ENCODE measurements at regions not wholly inside any gene's neighbourhood (a gene's known extent, or its start where the extent isn't known, plus 50 kb on each side); places are given as distances from the start of the nearest gene placed in this dataset.

DNA sequence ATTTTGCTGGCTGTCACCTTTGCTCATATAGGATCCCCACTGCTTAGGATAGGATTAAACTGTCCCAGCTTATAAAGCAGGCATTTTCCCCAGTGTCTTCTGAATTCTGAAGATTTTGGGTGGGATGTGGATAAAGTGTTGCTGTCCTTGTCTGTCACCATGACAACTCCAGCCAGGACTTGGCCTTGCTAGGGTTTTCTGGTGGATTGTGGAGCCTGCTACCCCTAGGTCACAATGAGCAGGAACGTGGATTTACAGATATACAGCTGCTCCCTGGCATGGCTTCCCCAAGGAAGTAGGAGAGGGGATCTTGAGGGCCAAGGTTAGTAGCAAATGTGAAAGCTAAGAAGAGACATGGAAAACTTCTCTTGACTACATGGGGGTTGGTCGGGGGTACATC is 220.7 kb downstream of the WDR11 start:
- H3K27ac ChIP-seq (ENCODE audit: low read depth, low read length, severe bottlenecking) = peak overlapping the region; percentile 19
- WGBS, 2 experiments (ENCODE audit: insufficient coverage in 2 of 2) = 80% methylated on average over 1 of the region's 2 CpGs
- H3K36me3 ChIP-seq (ENCODE audit: control insufficient read depth, insufficient read depth, low read length) = no peaks in the 10 kb centered on the region
- no peak overlapping the region for H3K4me3 ChIP-seq (ENCODE audit: extremely low read depth, insufficient read depth, low read length, poor library complexity, severe bottlenecking)
- H3K4me1 ChIP-seq (ENCODE audit: control insufficient read depth, insufficient read depth, low read length, poor library complexity, severe bottlenecking) = no peaks in the 10 kb centered on the region
- H3K9me3 ChIP-seq (ENCODE audit: control insufficient read depth, low read length) = peaks cover 3% of the 10 kb centered on the region

- Histone ChIP-seq H3K4me3 (ENCODE audit: extremely low read depth, insufficient read depth, low read length, poor library complexity, severe bottlenecking) (no peak overlapping the region), H3K4me1 (ENCODE audit: control insufficient read depth, insufficient read depth, low read length, poor library complexity, severe bottlenecking) (peaks cover under 1% of the 10 kb centered on the region), H3K27ac (ENCODE audit: low read depth, low read length, severe bottlenecking) (no peak overlapping the region), H3K36me3 (ENCODE audit: control insufficient read depth, insufficient read depth, low read length) (no peaks in the 10 kb centered on the region), H3K9me3 (ENCODE audit: control insufficient read depth, low read length) (no peaks in the 10 kb centered on the region)
- WGBS, 2 experiments (ENCODE audit: insufficient coverage in 2 of 2) = 81 to 85% methylated on average over 2 to 5 of the region's 5 CpGs
Observed at GRCh38 chr10:121073728-121074127, 222.6 kb downstream of the WDR11 start.

- WGBS, 2 experiments (ENCODE audit: insufficient coverage in 2 of 2) = 80 to 85% methylated on average over 11 of the region's 12 CpGs
- Histone ChIP-seq H3K36me3 (ENCODE audit: control insufficient read depth, insufficient read depth, low read length) (no peaks in the 10 kb centered on the region), H3K4me1 (ENCODE audit: control insufficient read depth, insufficient read depth, low read length, poor library complexity, severe bottlenecking) (peaks cover 10% of the 10 kb centered on the region), H3K9me3 (ENCODE audit: control insufficient read depth, low read length) (no peaks in the 10 kb centered on the region), H3K27ac (ENCODE audit: low read depth, low read length, severe bottlenecking) (peak overlapping the region; percentile 30), H3K4me3 (ENCODE audit: extremely low read depth, insufficient read depth, low read length, poor library complexity, severe bottlenecking) (no peak overlapping the region)
Observed at GRCh38 chr10:121076776-121077715, 225.9 kb downstream of the WDR11 start.

DNA sequence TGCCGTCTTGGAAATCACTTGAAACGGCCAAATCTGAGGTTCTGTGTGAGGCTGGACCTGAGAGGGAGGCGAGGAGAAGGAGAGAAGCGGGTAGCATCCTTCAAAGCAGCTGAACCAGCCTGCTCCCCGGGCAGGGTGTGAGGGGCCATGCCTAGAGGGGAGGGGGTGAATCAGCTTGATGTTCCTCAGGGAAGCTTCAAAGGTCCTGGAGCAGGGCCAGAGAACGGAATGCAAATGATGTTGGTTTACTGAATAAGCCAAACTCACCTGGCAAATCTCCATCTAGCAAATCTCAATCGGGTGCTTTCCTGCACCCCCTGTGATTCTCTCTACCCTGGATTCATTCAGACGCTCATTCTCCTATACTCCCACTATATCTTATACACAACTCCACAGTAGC is 226.9 kb downstream of the WDR11 start:
- WGBS, 2 experiments (ENCODE audit: insufficient coverage in 2 of 2) = 80 to 84% methylated on average over 5 to 7 of the region's 8 CpGs
- Histone ChIP-seq H3K9me3 (ENCODE audit: control insufficient read depth, low read length) (no peaks in the 10 kb centered on the region), H3K4me1 (ENCODE audit: control insufficient read depth, insufficient read depth, low read length, poor library complexity, severe bottlenecking) (peaks cover 10% of the 10 kb centered on the region), H3K4me3 (ENCODE audit: extremely low read depth, insufficient read depth, low read length, poor library complexity, severe bottlenecking) (no peak overlapping the region), H3K36me3 (ENCODE audit: control insufficient read depth, insufficient read depth, low read length) (no peaks in the 10 kb centered on the region), H3K27ac (ENCODE audit: low read depth, low read length, severe bottlenecking) (peak overlapping the region; percentile 41)

- Histone ChIP-seq H3K36me3 (ENCODE audit: control insufficient read depth, insufficient read depth, low read length) (no peaks in the 10 kb centered on the region), H3K4me3 (ENCODE audit: extremely low read depth, insufficient read depth, low read length, poor library complexity, severe bottlenecking) (no peak overlapping the region), H3K4me1 (ENCODE audit: control insufficient read depth, insufficient read depth, low read length, poor library complexity, severe bottlenecking) (peaks cover 10% of the 10 kb centered on the region), H3K27ac (ENCODE audit: low read depth, low read length, severe bottlenecking) (peak overlapping the region; percentile 41), H3K9me3 (ENCODE audit: control insufficient read depth, low read length) (no peaks in the 10 kb centered on the region)
- 81% methylated on average over 5 to 8 of the region's 8 CpGs for WGBS, 2 experiments (ENCODE audit: insufficient coverage in 2 of 2)
Observed at GRCh38 chr10:121078672-121079102, 227.5 kb downstream of the WDR11 start.

DNA sequence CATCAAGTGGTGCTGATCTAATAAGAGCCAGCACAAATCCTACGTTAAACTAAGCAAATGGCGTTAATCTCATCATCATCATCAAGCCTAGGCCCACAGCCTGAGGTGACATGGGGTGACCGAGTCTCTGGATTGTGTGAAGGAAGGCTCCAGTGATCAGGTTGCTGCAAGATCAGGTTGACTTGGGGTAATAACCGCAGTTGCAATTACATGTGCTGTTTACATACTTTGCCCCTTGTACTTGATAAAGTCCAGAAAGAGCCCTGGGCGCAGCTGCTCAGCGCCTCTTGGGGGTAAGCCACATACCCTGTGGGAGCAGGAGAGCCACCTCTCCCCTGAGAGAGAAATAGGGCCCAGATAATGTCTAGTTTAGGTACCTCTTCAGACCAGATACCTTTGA is 228.1 kb downstream of the WDR11 start:
- peaks cover 10% of the 10 kb centered on the region for H3K4me1 ChIP-seq (ENCODE audit: control insufficient read depth, insufficient read depth, low read length, poor library complexity, severe bottlenecking)
- no peak overlapping the region for H3K27ac ChIP-seq (ENCODE audit: low read depth, low read length, severe bottlenecking)
- no peak overlapping the region for H3K4me3 ChIP-seq (ENCODE audit: extremely low read depth, insufficient read depth, low read length, poor library complexity, severe bottlenecking)
- WGBS, 2 experiments (ENCODE audit: insufficient coverage in 2 of 2) = 93 to 95% methylated on average over 4 to 6 of the region's 6 CpGs
- no peaks in the 10 kb centered on the region for H3K9me3 ChIP-seq (ENCODE audit: control insufficient read depth, low read length)
- H3K36me3 ChIP-seq (ENCODE audit: control insufficient read depth, insufficient read depth, low read length) = no peaks in the 10 kb centered on the region

DNA sequence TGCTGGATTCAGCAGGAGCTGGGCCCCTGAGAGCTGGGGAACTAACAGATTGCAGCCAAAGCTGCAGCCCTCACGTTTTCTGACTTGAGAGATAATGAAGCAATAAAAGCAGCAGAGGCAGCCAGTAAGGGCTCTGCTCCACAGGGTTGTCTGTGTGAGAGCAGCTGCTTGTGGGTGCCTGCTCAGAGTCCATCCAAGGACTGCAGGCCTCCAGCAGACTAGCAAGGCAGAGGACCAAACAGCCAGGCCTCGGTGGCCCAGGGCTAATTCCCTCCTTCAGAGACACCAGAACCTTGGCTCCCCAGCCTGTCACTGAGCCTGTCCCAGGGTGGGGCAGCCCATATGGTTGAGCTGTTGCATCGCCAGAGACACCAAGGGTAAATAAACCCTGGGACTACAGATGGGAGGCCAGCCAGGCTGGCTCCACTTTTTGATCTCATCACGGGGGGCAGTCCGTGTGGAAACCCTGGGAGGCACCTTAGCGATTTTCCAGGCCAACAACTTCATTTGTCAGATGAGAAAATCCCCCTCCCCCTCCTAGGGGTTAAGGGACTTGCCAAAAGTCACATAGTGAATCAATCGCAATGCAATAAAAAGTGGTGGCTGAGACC is 229.2 kb downstream of the WDR11 start:
- Histone ChIP-seq H3K4me3 (ENCODE audit: extremely low read depth, insufficient read depth, low read length, poor library complexity, severe bottlenecking) (no peak overlapping the region), H3K4me1 (ENCODE audit: control insufficient read depth, insufficient read depth, low read length, poor library complexity, severe bottlenecking) (peaks cover 10% of the 10 kb centered on the region), H3K9me3 (ENCODE audit: control insufficient read depth, low read length) (no peaks in the 10 kb centered on the region), H3K27ac (ENCODE audit: low read depth, low read length, severe bottlenecking) (peak overlapping the region; percentile 65), H3K36me3 (ENCODE audit: control insufficient read depth, insufficient read depth, low read length) (no peaks in the 10 kb centered on the region)
- 65 to 66% methylated on average over 6 to 7 of the region's 7 CpGs for WGBS, 2 experiments (ENCODE audit: insufficient coverage in 2 of 2)

DNA sequence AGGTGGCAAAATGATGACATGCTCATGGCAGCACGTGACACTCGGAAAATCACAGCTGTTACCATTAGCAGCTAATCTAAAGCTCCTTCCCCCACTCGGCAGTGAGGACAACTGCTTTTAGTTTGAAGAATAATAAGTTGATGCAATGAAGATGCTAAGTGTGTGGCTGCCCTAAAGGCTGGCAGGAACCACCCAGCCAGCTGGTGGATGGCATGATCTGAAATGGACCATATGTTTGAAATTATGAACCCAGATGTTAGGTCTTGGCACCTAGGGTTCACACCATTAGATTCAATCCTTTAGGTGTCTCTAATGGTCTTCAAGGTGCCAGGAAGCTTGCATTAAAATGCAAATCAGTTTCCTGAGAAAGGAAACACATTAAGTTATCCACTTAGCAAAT is 230.1 kb downstream of the WDR11 start:
- Histone ChIP-seq H3K4me3 (ENCODE audit: extremely low read depth, insufficient read depth, low read length, poor library complexity, severe bottlenecking) (no peak overlapping the region), H3K4me1 (ENCODE audit: control insufficient read depth, insufficient read depth, low read length, poor library complexity, severe bottlenecking) (peaks cover 10% of the 10 kb centered on the region), H3K27ac (ENCODE audit: low read depth, low read length, severe bottlenecking) (no peak overlapping the region), H3K9me3 (ENCODE audit: control insufficient read depth, low read length) (no peaks in the 10 kb centered on the region), H3K36me3 (ENCODE audit: control insufficient read depth, insufficient read depth, low read length) (no peaks in the 10 kb centered on the region)
- WGBS, 2 experiments (ENCODE audit: insufficient coverage in 2 of 2) = 90% methylated on average over 2 of the region's 3 CpGs; no CpG with 5 or more reads in 1 of the 2 experiments

DNA sequence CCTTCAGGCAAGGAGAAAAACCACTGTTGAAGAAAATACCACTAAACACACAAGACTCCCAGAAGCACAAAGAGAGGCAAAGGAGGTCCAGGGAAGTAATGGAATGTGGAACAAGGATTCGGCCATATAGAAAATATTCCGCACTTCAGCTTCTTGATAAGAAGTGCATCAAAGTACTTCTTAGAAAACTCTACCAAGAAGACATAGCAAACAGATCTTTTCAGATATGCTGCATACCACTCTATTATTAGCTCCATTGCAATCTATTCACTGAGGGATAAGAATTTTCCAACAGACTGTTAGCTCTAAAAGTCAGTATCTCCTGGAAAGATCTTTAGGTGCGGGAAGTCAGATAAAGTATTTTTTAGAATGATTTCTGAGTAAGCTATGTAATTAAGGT is 231.8 kb downstream of the WDR11 start:
- peaks cover 14% of the 10 kb centered on the region for H3K4me1 ChIP-seq (ENCODE audit: control insufficient read depth, insufficient read depth, low read length, poor library complexity, severe bottlenecking)
- no peak overlapping the region for H3K4me3 ChIP-seq (ENCODE audit: extremely low read depth, insufficient read depth, low read length, poor library complexity, severe bottlenecking)
- peak overlapping the region; percentile 36 for H3K27ac ChIP-seq (ENCODE audit: low read depth, low read length, severe bottlenecking)
- no peaks in the 10 kb centered on the region for H3K9me3 ChIP-seq (ENCODE audit: control insufficient read depth, low read length)
- WGBS, 2 experiments (ENCODE audit: insufficient coverage in 2 of 2) = 80% methylated on average over 1 of the region's 3 CpGs; no CpG with 5 or more reads in 1 of the 2 experiments
- no peaks in the 10 kb centered on the region for H3K36me3 ChIP-seq (ENCODE audit: control insufficient read depth, insufficient read depth, low read length)

DNA sequence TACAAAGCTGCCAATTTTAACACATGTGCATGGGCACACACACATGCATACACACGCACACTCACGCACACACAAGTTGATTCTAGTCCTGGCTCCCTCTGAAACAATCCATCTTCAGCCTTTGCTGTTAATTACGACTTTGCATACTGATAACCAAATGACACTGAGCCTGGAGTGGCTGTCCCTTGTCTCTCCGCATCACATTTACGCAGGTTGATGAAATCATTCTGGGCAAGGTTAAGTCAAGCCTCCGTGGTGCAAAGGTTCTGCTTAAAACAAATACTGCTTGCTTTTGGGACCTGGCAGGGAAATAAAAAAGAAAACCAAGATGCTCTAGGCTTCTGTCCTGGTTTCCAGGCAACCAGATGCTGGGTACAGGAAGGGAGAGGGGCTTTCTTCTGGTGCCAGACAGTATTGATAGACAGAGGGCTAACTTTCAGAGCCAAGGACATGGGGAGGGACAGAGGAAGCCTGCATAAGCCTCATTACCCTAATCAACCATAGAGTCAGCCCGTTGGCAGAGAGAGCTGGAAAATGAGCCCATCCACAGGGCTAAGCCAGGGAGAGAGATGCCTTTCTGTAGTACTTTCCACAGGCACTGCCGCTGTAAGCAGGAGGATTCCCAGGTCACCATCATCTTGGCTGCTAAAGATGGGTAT is 233.0 kb downstream of the WDR11 start:
- no peak overlapping the region for H3K27ac ChIP-seq (ENCODE audit: low read depth, low read length, severe bottlenecking)
- H3K4me1 ChIP-seq (ENCODE audit: control insufficient read depth, insufficient read depth, low read length, poor library complexity, severe bottlenecking) = peaks cover 9% of the 10 kb centered on the region
- no peak overlapping the region for H3K4me3 ChIP-seq (ENCODE audit: extremely low read depth, insufficient read depth, low read length, poor library complexity, severe bottlenecking)
- no peaks in the 10 kb centered on the region for H3K36me3 ChIP-seq (ENCODE audit: control insufficient read depth, insufficient read depth, low read length)
- WGBS, 2 experiments (ENCODE audit: insufficient coverage in 2 of 2) = 79 to 81% methylated on average over 8 of the region's 8 CpGs
- H3K9me3 ChIP-seq (ENCODE audit: control insufficient read depth, low read length) = no peaks in the 10 kb centered on the region
